Cardiac muscle cell (in vitro differentiated cells and primary cell): ENCODE measurements at regions not wholly inside any gene's neighbourhood (a gene's known extent, or its start where the extent isn't known, plus 50 kb on each side); places are given as distances from the start of the nearest gene placed in this dataset.
A peak's percentile ranks its signal among the peaks of the same experiment; 100 is the strongest.

Experiments used
- DNase-seq, 2 donors: peaks; one replicate each; pipeline versions ENCODE4 v3.0.0 to v3.0.0-alpha.2; 2010 to 2017; ENCODE audit warnings: low read depth in 1 of 2, low spot score in 1 of 2
- H3K27ac ChIP-seq: fragments of 200-600 bp; sonication (generic); 2 replicates; pipeline ENCODE4 v1.5.1; 2016
- H3K27me3 ChIP-seq: fragments of 200-600 bp; sonication (generic); 2 replicates; pipeline ENCODE4 v1.6.0; 2016; ENCODE audit warnings: control low read depth
- H3K36me3 ChIP-seq: fragments of 200-600 bp; sonication (generic); 2 replicates; pipeline ENCODE4 v1.5.1; 2016; ENCODE audit warnings: control low read depth
- H3K4me1 ChIP-seq: fragments of 200-600 bp; sonication (generic); 2 replicates; pipeline ENCODE4 v1.8.1; 2017; ENCODE audit warnings: low read depth, mild to moderate bottlenecking, mixed run types
- H3K4me3 ChIP-seq: fragments of 200-600 bp; sonication (generic); 2 replicates; pipeline ENCODE4 v1.5.1; 2016; ENCODE audit warnings: mild to moderate bottlenecking
- H3K9me3 ChIP-seq: fragments of 200-600 bp; sonication (generic); 2 replicates; pipeline ENCODE4 v1.5.1; 2017; ENCODE audit warnings: low read depth, mild to moderate bottlenecking, control low read depth
- CTCF ChIP-seq: IDR thresholded peaks from 2 replicates; pipeline ENCODE4 v1.5.1; 2012; ENCODE audit warnings: low read depth, mild to moderate bottlenecking, low read length

GRCh38 chr20:62583424-62583920 is 58.8 kb upstream of the SLCO4A1 start:
- no peak for TF ChIP-seq CTCF
- no peaks in the 10 kb centered on the region for H3K4me1 ChIP-seq
- DNase-seq = peak in 1 of 2 donors; percentile 10

GRCh38 chr20:62584671-62585460 is 57.4 kb upstream of the SLCO4A1 start:
- Histone ChIP-seq H3K27me3 (no peaks in the 10 kb centered on the region), H3K27ac (no peak overlapping the region), H3K4me1 (no peaks in the 10 kb centered on the region), H3K9me3 (no peaks in the 10 kb centered on the region), H3K36me3 (no peaks in the 10 kb centered on the region), H3K4me3 (no peak overlapping the region)
- DNase-seq = no peak
- TF ChIP-seq CTCF = no peak

More at GRCh38 chr20:62583424-62583920, 58.8 kb upstream of the SLCO4A1 start:
- Histone ChIP-seq H3K36me3 (no peaks in the 10 kb centered on the region), H3K9me3 (no peaks in the 10 kb centered on the region), H3K27ac (no peak overlapping the region), H3K4me3 (no peak overlapping the region), H3K27me3 (no peaks in the 10 kb centered on the region)

GRCh38 chr20:62585461-62585970 is 56.8 kb upstream of the SLCO4A1 start:
- Histone ChIP-seq H3K9me3 (no peaks in the 10 kb centered on the region), H3K36me3 (no peaks in the 10 kb centered on the region), H3K27me3 (no peaks in the 10 kb centered on the region), H3K4me1 (no peaks in the 10 kb centered on the region), H3K4me3 (no peak overlapping the region), H3K27ac (no peak overlapping the region)
- no peak for TF ChIP-seq CTCF
- no peak for DNase-seq

- H3K4me3 ChIP-seq = no peak overlapping the region
- TF ChIP-seq CTCF = no peak
- no peaks in the 10 kb centered on the region for H3K27me3 ChIP-seq
- no peaks in the 10 kb centered on the region for H3K9me3 ChIP-seq
- DNase-seq = no peak
- H3K4me1 ChIP-seq = no peaks in the 10 kb centered on the region
- H3K36me3 ChIP-seq = no peaks in the 10 kb centered on the region
- no peak overlapping the region for H3K27ac ChIP-seq
Observed at GRCh38 chr20:62586799-62587198, 55.5 kb upstream of the SLCO4A1 start.

- Histone ChIP-seq H3K36me3 (no peaks in the 10 kb centered on the region), H3K27ac (no peak overlapping the region), H3K4me3 (no peak overlapping the region), H3K27me3 (no peaks in the 10 kb centered on the region), H3K9me3 (no peaks in the 10 kb centered on the region), H3K4me1 (no peaks in the 10 kb centered on the region)
- DNase-seq = peak; percentile 24 to 83
- no peak for TF ChIP-seq CTCF
Observed at GRCh38 chr20:62587757-62588402, 54.4 kb upstream of the SLCO4A1 start.
